A549 (cell line): ENCODE measurements at regions not wholly inside any gene's neighbourhood (a gene's known extent, or its start where the extent isn't known, plus 50 kb on each side); places are given as distances from the start of the nearest gene placed in this dataset.

Experiments used
- CEBPB ChIP-seq, 2 experiments: fragments of >200 bp in 1 of 2; sonication (Bioruptor Twin) in 1 of 2; formaldehyde crosslinking in 1 of 2; IDR thresholded peaks; 2 replicates each; pipeline ENCODE4 v1.6.1; 2012 to 2016
- CHD4 ChIP-seq: fragments of 200-600 bp; sonication (generic); IDR thresholded peaks from 2 replicates; pipeline ENCODE4 v1.6.1; 2016; ENCODE audit warnings: antibody characterized with exemption, mild to moderate bottlenecking, borderline replicate concordance
- EP300 ChIP-seq, 2 experiments: fragments of >200 bp; sonication (Bioruptor Twin); formaldehyde crosslinking; IDR thresholded peaks; 2 replicates in 1 of 2; 3 replicates in 1 of 2; pipeline ENCODE4 v1.6.1; 2016 to 2017
- HES2 ChIP-seq: fragments of >200 bp; sonication (Bioruptor Twin); formaldehyde crosslinking; IDR thresholded peaks from 2 replicates; pipeline ENCODE4 v1.6.1; 2016
- HOXA7 ChIP-seq: fragments of 250-450 bp; sonication (Bioruptor Pico); IDR thresholded peaks from 2 replicates; pipeline ENCODE4 v1.5.0; 2020; ENCODE audit warnings: mild to moderate bottlenecking, moderate library complexity
- MAX ChIP-seq: IDR thresholded peaks from 2 replicates; pipeline ENCODE4 v1.6.1; 2012
- MYC ChIP-seq: IDR thresholded peaks from 2 replicates; pipeline ENCODE4 v1.6.1; 2012; ENCODE audit warnings: mild to moderate bottlenecking, inconsistent platforms, low read length, improper control_type of control experiment, borderline replicate concordance
- PBX3 ChIP-seq: IDR thresholded peaks from 2 replicates; pipeline ENCODE4 v1.6.1; 2012
- POLR2A ChIP-seq: IDR thresholded peaks from 2 replicates; pipeline ENCODE4 v1.6.1; 2012; ENCODE audit warnings: mild to moderate bottlenecking, low read length
- REST ChIP-seq: fragments of 200-600 bp; sonication (generic); IDR thresholded peaks from 2 replicates; pipeline ENCODE4 v1.6.1; 2016; ENCODE audit warnings: antibody characterized with exemption, mild to moderate bottlenecking, moderate library complexity
- USF2 ChIP-seq: fragments of 450-650 bp; IDR thresholded peaks from 2 replicates; pipeline ENCODE4 v1.6.1; 2014; ENCODE audit warnings: antibody characterized with exemption
- TF ChIP-seq, protein P1 (sequence below): fragments of 250-450 bp; sonication (Bioruptor Pico); IDR thresholded peaks from 2 replicates; pipeline ENCODE4 v1.5.0; 2020; ENCODE audit warnings: low read depth, mild to moderate bottlenecking, moderate library complexity
- TF ChIP-seq, protein P2 (sequence below): fragments of >200 bp; sonication (Bioruptor Twin); formaldehyde crosslinking; IDR thresholded peaks from 3 replicates; pipeline ENCODE4 v1.5.1; 2016
- TF ChIP-seq, protein P3 (sequence below): IDR thresholded peaks from 2 replicates; pipeline ENCODE4 v1.6.1; 2012; ENCODE audit warnings: low read depth, borderline replicate concordance

GRCh38 chr13:73421310-73421912, 362.6 kb downstream of the KLF5 start:
- TF ChIP-seq, protein P1, sequence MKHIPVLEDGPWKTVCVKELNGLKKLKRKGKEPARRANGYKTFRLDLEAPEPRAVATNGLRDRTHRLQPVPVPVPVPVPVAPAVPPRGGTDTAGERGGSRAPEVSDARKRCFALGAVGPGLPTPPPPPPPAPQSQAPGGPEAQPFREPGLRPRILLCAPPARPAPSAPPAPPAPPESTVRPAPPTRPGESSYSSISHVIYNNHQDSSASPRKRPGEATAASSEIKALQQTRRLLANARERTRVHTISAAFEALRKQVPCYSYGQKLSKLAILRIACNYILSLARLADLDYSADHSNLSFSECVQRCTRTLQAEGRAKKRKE (CRISPR knock-in tag), result no peak
- TF ChIP-seq EP300 (IDR thresholded peaks at IDR 0.05) (no peak), POLR2A (no peak), USF2 (no peak), REST (no peak), CEBPB (IDR thresholded peaks at IDR 0.05) (no peak), HES2 (no peak), MYC (no peak), MAX (no peak), CHD4 (no peak), PBX3 (no peak), HOXA7 (CRISPR knock-in tag) (no peak)
- TF ChIP-seq, protein P2, sequence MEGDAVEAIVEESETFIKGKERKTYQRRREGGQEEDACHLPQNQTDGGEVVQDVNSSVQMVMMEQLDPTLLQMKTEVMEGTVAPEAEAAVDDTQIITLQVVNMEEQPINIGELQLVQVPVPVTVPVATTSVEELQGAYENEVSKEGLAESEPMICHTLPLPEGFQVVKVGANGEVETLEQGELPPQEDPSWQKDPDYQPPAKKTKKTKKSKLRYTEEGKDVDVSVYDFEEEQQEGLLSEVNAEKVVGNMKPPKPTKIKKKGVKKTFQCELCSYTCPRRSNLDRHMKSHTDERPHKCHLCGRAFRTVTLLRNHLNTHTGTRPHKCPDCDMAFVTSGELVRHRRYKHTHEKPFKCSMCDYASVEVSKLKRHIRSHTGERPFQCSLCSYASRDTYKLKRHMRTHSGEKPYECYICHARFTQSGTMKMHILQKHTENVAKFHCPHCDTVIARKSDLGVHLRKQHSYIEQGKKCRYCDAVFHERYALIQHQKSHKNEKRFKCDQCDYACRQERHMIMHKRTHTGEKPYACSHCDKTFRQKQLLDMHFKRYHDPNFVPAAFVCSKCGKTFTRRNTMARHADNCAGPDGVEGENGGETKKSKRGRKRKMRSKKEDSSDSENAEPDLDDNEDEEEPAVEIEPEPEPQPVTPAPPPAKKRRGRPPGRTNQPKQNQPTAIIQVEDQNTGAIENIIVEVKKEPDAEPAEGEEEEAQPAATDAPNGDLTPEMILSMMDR, result no peak
- TF ChIP-seq, protein P3, sequence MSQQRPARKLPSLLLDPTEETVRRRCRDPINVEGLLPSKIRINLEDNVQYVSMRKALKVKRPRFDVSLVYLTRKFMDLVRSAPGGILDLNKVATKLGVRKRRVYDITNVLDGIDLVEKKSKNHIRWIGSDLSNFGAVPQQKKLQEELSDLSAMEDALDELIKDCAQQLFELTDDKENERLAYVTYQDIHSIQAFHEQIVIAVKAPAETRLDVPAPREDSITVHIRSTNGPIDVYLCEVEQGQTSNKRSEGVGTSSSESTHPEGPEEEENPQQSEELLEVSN, result no peak
